ENCODE measurements at regions not wholly inside any gene's neighbourhood (a gene's known extent, or its start where the extent isn't known, plus 50 kb on each side); places are given as distances from the start of the nearest gene placed in this dataset.

DNA sequence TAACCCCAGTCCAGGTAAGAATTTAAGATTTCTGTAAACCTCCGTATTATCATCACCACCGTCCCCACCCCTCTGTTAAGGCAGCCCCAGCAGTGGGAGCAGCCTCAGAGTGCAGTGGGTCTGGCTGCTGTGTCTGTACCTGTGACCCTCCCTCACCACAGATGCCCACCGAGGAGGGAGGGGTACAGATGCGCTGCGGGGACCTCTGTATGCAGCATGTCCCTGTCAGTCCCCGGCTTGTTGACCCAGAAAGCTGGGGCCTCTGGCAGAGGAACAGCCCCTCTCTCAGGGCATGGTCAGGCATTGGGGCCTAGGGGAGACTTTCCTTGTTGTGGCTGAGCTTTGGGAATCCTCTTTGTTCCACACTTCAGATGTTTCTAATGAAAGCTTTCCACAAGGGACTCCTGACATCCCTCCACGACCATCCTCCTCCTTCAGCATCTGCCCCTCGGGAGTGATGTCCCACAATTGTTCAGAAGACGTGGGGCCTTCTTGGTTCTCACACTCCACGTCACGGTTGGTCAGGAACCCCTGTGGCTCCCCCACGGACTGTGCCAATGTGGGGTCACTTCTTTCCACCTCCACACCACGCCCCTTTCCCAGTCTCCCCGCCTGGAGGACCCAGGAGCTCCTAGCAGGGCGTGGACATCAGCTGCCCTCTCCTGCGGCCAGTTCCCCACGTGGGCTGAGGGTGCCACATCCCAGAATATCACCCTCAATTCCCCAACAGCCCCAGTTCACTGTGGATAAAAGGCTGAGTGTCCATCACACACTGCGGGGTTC lies 384.2 kb upstream of the MYT1L start:
- Histone ChIP-seq H3K9ac (ENCODE audit: low read length) (no peak overlapping the region), H3K79me2 (ENCODE audit: insufficient read depth, low read length) (no peaks in the 10 kb centered on the region), H3K9me3 (ENCODE audit: insufficient read depth, low read length) (no peaks in the 10 kb centered on the region), H3F3A (ENCODE audit: insufficient read depth) (no peaks in the 10 kb centered on the region), H2AFZ (ENCODE audit: low read depth, low read length, severe bottlenecking) (no peak overlapping the region), H3K36me3 (ENCODE audit: low read length) (no peaks in the 10 kb centered on the region), H3K9me2 (replicated peaks; ENCODE audit: insufficient read depth, low read length) (no peaks in the 10 kb centered on the region), H3K4me2 (ENCODE audit: low read depth, low read length, poor library complexity, severe bottlenecking) (no peak overlapping the region), H3K4me3 (ENCODE audit: insufficient read depth, low read length, poor library complexity, severe bottlenecking) (no peak overlapping the region), H4K20me1 (ENCODE audit: low read depth, low read length) (no peaks in the 10 kb centered on the region), H3K27ac (ENCODE audit: low read depth, low read length) (no peak overlapping the region), H3K27me3 (ENCODE audit: low read length) (no peaks in the 10 kb centered on the region)
- no peak for TF ChIP-seq EZH2phosphoT487 (conservative IDR thresholded peaks at IDR 0.05; ENCODE audit: low read length)
- TF ChIP-seq, protein P1, sequence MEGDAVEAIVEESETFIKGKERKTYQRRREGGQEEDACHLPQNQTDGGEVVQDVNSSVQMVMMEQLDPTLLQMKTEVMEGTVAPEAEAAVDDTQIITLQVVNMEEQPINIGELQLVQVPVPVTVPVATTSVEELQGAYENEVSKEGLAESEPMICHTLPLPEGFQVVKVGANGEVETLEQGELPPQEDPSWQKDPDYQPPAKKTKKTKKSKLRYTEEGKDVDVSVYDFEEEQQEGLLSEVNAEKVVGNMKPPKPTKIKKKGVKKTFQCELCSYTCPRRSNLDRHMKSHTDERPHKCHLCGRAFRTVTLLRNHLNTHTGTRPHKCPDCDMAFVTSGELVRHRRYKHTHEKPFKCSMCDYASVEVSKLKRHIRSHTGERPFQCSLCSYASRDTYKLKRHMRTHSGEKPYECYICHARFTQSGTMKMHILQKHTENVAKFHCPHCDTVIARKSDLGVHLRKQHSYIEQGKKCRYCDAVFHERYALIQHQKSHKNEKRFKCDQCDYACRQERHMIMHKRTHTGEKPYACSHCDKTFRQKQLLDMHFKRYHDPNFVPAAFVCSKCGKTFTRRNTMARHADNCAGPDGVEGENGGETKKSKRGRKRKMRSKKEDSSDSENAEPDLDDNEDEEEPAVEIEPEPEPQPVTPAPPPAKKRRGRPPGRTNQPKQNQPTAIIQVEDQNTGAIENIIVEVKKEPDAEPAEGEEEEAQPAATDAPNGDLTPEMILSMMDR (IDR thresholded peaks at IDR 0.05; ENCODE audit: insufficient read depth, low read length, poor library complexity, severe bottlenecking): no peak

- Histone ChIP-seq H3K4me2 (ENCODE audit: low read depth, low read length, poor library complexity, severe bottlenecking) (no peak overlapping the region), H3K9me2 (replicated peaks; ENCODE audit: insufficient read depth, low read length) (no peaks in the 10 kb centered on the region), H3K36me3 (ENCODE audit: low read length) (no peaks in the 10 kb centered on the region), H2AFZ (ENCODE audit: low read depth, low read length, severe bottlenecking) (no peak overlapping the region), H3K79me2 (ENCODE audit: insufficient read depth, low read length) (no peaks in the 10 kb centered on the region), H3K9me3 (ENCODE audit: insufficient read depth, low read length) (no peaks in the 10 kb centered on the region), H3F3A (ENCODE audit: insufficient read depth) (no peaks in the 10 kb centered on the region), H3K27ac (ENCODE audit: low read depth, low read length) (no peak overlapping the region), H3K9ac (ENCODE audit: low read length) (no peak overlapping the region), H3K4me3 (ENCODE audit: insufficient read depth, low read length, poor library complexity, severe bottlenecking) (no peak overlapping the region), H4K20me1 (ENCODE audit: low read depth, low read length) (no peaks in the 10 kb centered on the region), H3K27me3 (ENCODE audit: low read length) (no peaks in the 10 kb centered on the region)
- no peak for TF ChIP-seq EZH2phosphoT487 (conservative IDR thresholded peaks at IDR 0.05; ENCODE audit: low read length)
- TF ChIP-seq, protein P1 (IDR thresholded peaks at IDR 0.05; ENCODE audit: insufficient read depth, low read length, poor library complexity, severe bottlenecking): no peak
Observed at GRCh38 chr2:2714408-2714807, 383.3 kb upstream of the MYT1L start.

GRCh38 chr2:2709431-2709770 lies 378.3 kb upstream of the MYT1L start:
- Histone ChIP-seq H3K4me2 (ENCODE audit: low read depth, low read length, poor library complexity, severe bottlenecking) (no peak overlapping the region), H3K36me3 (ENCODE audit: low read length) (no peaks in the 10 kb centered on the region), H4K20me1 (ENCODE audit: low read depth, low read length) (no peaks in the 10 kb centered on the region), H3K9ac (ENCODE audit: low read length) (no peak overlapping the region), H3K27me3 (ENCODE audit: low read length) (no peaks in the 10 kb centered on the region), H3K79me2 (ENCODE audit: insufficient read depth, low read length) (no peaks in the 10 kb centered on the region), H2AFZ (ENCODE audit: low read depth, low read length, severe bottlenecking) (no peak overlapping the region), H3K4me3 (ENCODE audit: insufficient read depth, low read length, poor library complexity, severe bottlenecking) (no peak overlapping the region), H3K27ac (ENCODE audit: low read depth, low read length) (no peak overlapping the region), H3K9me3 (ENCODE audit: insufficient read depth, low read length) (no peaks in the 10 kb centered on the region), H3K9me2 (replicated peaks; ENCODE audit: insufficient read depth, low read length) (no peaks in the 10 kb centered on the region), H3F3A (ENCODE audit: insufficient read depth) (no peaks in the 10 kb centered on the region)
- TF ChIP-seq EZH2phosphoT487 (conservative IDR thresholded peaks at IDR 0.05; ENCODE audit: low read length): no peak
- TF ChIP-seq, protein P1 (IDR thresholded peaks at IDR 0.05; ENCODE audit: insufficient read depth, low read length, poor library complexity, severe bottlenecking): no peak

Data from SU-DHL-6 (cell line).